Stimulated activated CD4-positive, alpha-beta T cell treated with anti-CD3 and anti-CD28 coated beads, Interleukin-2, amount 100 ng/mL, for 48 hours (primary cell): ENCODE measurements at regions not wholly inside any gene's neighbourhood (a gene's known extent, or its start where the extent isn't known, plus 50 kb on each side); places are given as distances from the start of the nearest gene placed in this dataset.

ENCODE experiments used
- DNase-seq, 2 donors: peaks; one replicate each; pipeline ENCODE4 v3.0.0-alpha.2; 2020

DNA sequence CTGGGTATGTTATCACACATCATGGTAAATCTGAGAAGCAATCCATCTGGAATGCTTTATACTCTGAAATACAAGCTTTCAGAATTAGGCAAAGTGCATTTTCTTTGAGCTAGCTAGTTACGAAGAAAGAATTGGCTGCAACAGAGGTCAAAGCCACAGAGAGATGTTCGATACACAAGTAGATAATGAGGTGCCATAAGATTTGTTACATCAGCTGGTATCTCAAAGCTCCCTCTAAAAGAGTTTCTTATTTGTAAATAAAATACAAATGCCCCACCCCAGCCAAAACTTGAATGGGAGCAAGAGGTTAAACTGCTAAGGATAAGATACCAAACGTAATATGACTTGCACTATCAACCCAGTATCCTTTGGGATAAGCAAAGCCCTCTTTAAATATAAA lies 84.0 kb upstream of the SLCO3A1 start:
- DNase-seq, result no peak

DNA sequence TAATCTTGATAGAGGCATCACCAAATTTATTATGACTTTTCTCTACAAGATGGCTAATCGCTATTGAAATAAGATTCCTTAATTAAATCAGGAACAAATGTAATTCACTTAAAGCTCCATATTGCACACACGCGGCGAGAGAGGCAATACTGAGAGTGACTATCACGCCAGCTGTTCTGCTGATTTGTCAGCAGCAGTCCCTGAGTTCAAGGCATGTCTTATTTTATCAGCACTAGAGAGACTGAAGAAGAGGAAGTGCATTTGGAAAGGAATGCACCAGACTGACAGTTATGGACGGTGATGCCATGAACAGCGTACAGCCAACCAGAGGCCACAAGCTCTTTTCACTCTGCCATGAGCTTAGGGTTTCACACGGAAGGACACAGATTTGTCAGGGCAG lies 83.6 kb upstream of the SLCO3A1 start:
- no peak for DNase-seq

DNA sequence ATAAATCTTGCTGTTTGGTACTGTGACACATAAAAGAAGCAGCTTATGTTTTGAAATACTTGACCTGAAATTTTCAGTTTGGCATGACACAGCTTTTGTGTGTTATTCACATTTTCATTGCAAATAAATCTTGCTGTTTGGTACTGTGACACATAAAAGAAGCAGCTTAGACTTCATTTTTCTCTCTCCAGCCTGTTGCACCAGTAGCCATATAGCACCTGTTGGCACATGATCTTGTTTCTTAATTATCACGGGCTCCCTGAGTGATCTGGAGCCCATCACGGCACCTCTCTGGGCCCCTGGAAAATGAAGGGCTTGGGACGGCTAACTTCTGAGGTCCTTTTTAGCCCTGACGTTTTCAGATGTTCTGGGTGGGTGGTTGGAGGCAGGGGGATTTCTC lies 77.4 kb upstream of the SLCO3A1 start:
- DNase-seq, result no peak

DNA sequence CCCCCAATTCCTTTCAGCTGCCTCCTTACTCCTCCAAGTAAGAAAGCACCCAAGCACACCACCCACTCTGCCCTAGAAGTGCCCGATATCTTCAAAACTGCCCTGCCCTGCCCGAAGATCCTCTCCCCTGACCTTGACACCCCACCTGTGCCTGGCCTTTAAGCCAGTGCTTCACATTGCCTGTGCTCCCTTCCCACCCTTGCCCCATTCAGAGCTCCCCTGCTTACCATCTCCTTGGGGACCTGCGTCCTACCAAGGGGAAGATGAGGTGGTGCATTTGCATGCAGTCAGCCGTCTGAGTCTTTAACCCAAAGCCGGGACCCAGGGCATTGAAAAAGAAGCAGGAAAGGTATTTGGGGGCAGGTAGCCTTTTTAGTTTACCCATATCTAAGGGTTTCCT lies 73.5 kb upstream of the SLCO3A1 start:
- no peak for DNase-seq

DNA sequence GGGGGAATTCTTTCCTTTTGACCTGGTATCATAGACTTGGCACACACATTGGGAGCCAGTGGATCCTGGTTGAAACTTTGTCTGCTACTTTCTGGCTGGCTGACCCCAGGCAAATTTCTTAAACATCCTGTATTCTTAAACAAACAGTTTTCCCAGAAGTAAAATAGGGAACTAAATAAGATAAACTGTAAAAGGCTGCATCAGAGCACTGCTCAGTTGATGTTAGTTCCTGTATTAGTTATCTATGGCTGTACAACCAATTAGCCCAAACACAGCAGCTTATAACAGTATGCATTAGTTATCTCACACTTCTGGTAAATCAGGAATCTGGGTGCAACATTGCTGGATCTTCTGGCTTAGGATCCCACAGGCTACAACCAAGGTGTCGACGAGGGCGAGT lies 73.1 kb upstream of the SLCO3A1 start:
- DNase-seq, result no peak

DNA sequence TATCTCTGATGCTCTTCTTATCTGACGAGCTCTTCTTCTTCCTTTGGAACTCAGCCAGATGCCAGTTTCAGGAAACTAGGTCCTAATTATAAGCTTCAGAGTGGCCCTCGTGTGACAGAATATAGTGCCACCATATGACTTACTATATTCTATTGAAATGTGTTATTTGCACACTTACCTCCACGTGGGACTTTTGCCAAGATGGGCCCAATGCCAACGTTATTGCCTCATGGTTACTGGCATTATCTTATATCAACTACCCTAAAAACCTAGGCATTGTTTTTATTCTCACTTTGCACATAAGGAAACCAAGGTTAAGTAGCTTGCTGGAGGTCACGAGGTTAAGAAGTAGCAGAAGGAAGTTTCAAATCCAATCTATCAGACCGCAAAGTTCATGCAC lies 71.3 kb upstream of the SLCO3A1 start:
- no peak for DNase-seq

DNA sequence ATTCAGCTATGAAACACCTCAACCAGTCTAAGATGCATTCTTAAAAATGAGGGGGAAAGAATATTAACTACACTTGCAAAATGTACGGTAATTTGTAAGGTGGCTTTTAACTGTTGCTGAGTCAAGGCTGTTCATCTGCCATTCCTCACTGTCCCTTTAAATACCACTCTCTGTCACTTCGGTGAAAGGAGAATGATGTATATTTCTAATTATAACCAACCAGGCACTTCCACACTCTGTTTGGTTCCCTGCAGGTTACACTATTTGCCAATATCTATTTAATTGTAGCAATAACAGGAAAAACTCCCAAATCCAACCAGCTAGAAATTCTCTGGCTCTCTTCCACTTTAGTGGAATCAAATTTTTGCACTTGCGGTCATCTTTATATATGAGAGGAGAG lies 70.5 kb upstream of the SLCO3A1 start:
- no peak for DNase-seq

DNA sequence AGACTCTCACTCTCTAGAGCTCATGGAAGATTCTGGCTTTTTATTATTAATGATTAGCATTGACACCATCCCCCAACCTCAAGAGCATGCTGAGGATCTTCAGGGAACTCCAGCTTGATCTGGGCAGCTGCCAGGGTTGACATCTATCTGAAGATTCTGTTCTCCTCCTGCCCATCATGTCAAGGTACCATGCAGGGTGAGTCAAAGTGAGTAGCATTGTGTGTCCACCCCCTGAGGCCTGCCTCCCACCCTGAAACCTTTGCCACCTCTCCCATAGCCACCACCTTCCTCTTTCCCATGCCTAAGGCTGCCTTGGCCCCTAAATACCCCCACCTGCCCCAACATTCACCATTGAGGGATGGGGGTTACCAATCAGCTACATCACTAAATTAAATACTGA lies 70.1 kb upstream of the SLCO3A1 start:
- DNase-seq, result no peak

DNA sequence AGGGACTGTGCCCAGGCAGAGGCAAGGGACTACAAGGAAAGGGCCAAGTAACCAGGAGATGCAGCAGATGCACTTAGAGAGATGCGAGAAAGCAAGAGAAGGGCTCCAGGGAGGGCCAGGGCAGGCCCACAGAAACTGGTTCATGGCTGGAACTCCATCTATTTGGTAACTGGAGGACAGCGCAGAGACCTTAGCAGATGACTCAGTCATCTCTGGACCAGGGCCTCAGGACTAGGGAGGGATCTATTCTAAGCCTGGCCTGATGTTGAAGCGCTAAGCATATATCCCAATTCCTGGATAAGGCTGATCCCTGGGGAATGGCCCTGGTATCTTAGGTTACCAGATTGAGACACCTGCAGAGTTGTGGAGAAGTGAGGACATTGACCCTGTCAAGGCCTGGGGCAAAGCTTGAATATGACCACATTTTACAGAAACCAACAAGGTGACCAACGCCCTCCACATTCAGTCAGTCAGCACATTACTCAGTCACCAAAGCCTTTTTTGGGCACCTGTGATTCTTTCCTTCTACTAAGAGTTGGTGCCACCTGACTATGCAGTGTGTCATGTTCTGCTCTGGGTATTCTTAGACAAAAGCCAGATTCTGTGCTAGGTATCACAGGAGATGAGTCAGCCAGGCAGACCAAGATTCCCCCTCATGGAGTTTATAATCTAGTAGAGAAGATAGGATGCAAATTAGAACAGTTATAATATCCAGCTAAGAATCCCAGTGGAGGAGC lies 68.4 kb upstream of the SLCO3A1 start:
- DNase-seq, result no peak

DNA sequence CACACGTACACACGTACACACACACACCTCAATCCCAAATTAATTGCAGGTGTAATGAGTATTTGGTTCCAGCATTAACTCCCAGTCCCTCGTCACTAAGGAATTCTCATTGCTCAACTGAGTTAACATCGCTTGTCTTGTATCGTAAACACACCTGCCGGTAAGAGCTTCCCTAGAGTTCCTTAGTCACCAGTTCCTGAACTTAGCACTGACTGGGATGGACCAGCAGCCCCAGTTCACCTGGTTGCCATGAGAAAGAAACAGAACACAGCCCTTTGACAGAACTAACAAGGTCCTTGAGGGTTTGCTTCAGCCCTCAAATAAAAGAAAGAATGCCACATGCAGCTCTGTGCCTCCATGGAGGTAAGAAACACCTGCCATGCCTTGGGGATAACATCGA lies 66.3 kb upstream of the SLCO3A1 start:
- no peak for DNase-seq

DNA sequence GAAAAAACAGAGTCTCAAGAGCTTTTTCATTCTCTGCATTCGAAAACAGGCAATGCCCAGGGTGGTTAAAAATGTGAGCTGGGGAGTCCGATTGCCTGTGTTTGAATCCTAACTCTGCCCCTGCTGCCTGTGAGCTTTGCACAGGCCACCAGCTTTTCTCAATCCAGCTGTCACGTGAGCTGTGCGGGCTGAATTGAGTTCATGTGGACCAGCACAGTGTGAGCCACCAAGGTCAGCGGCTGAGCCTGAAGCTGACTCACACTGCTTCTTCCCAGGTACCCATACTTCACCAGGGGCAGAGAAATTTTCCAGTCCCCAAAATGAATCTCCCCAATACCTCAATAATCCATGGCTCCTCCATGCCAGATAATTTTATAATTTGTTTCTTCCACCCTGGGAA lies 64.4 kb upstream of the SLCO3A1 start:
- no peak for DNase-seq

DNA sequence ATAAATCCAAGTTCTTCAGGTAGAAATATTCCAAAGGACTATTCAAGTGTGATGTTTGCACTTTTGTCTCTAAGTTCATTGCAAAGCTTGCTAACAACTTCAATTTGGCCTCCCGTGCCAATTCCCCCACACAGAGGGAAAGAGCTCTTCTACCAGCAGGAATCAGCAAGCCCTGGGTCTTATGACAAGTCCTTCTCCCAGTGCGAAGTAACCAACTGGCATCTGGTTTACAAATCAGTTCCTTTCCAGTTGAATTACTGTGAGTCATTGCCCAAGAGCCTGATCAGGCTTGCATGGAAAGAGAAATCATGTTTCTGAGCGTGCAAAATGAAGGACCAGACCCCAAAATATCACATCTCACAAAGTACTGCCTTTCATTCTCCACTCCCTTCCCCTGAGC lies 62.7 kb upstream of the SLCO3A1 start:
- DNase-seq, result no peak

DNA sequence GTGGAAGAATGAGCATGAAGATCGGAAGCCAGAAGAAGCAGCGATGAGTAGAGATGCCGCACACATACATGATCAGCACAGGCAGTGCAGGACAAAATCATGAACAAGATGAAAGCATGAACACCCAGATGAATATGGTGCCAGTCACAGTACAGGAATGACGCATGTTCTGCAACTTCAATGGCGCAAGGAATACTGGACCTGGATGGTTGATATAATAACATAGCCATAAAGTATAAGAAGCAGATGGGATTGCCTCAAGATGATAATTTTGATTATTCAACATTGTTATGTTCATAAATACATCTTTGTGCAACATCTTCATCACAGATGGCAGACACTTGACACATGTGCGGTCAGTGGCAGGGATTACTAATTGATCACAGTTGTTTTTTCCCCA lies 59.7 kb upstream of the SLCO3A1 start:
- no peak for DNase-seq

DNA sequence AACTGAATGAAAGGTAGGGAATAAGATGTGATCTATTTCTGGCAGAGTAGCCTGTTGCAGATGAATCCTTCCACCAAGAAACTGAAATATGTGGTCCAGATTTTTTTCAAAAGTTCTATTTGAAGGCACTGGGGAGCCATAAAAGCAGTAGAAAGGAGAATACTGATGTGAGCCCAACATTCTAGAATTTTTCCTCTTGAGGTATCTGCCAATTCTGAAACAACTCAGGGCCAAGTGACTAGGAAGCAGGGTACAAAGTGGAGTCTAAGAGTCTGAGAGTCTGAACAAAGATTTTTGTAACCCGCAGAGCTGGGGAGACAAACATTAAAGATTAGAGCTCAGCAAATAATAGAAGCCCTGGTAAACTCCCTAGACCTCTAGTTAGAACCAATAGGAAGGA lies 58.3 kb upstream of the SLCO3A1 start:
- DNase-seq, result no peak

DNA sequence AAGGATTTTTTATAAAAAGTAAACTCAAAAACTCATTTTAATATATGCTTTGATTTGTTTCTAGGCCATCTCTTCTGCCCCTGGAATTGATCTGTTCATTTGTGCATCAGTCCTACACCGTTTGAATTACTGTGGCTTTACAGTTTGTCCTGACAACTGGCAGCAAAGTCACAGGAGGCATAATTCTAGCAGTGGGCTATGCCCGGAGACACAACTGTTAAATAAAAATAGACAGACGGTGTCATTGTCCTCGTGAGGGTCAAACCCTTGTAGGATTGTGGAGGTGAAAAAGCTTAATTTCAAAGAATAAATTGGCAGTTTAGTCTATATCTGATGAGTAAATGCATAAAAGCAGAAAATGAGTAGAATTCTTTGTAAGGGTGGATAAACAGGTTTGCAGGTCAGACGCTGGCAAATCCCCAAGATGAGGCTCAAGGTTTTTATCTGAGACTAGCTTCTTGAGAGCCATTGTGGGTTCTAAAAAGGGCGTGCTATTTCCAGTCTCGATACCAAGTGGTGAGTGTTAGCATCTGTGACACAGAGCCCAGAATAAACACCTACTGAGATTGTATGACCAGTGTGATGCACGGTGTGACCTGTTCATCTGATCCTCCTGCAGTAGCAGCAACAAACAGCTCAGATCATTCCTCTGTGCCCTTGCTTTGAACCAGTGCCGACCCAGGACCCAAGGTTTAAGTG lies 51.5 kb upstream of the SLCO3A1 start:
- DNase-seq, result no peak

DNA sequence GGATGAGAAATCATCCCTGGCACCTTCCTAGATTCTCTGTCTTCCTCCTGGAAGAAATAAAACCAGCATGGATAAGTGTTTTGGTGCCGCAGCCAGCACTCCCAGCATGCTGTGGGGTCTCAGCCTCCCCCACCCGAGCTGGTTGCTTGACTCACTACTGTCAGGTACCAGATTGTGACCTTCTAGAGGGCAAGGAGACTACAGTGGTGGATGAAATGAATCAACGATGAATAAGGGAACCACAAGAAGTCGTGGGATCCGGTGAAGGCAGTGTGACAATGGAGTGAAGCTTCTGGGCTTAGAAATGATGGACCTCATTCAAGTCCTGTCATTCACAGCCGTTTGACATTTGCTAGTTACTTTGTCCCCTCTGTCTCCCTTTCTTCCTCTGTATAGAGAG lies 50.2 kb upstream of the SLCO3A1 start:
- no peak for DNase-seq
